GM23338 (cell line): ENCODE measurements at regions not wholly inside any gene's neighbourhood (a gene's known extent, or its start where the extent isn't known, plus 50 kb on each side); places are given as distances from the start of the nearest gene placed in this dataset.

Source experiments
- ATAC-seq: fragments of 200-7000 bp; cut with Tn5 transposase; 3 replicates; pipeline ENCODE4 v1.9.1; 2020
- DNase-seq: peaks from one replicate; pipeline ENCODE4 v3.0.0-alpha.2; 2015; ENCODE audit warnings: low spot score
- H2AFZ ChIP-seq: fragments of 200-600 bp; sonication (generic); 2 replicates; pipeline ENCODE4 v1.8.0; 2016; ENCODE audit warnings: antibody characterized with exemption, mild to moderate bottlenecking, moderate library complexity
- H3F3A ChIP-seq: fragments of 200-600 bp; sonication (generic); replicated peaks from 2 replicates; pipeline ENCODE4 v1.8.0; 2017; ENCODE audit warnings: antibody characterized with exemption, mixed run types, low read depth
- H3K27ac ChIP-seq: fragments of 200-600 bp; sonication (generic); 2 replicates; pipeline ENCODE4 v1.6.1; 2016; ENCODE audit warnings: low read depth
- H3K27me3 ChIP-seq: fragments of 200-600 bp; sonication (generic); 2 replicates; pipeline ENCODE4 v1.8.0; 2016; ENCODE audit warnings: mild to moderate bottlenecking, mixed run types, moderate library complexity; ENCODE audit not compliant: insufficient read depth
- H3K36me3 ChIP-seq: fragments of 200-600 bp; sonication (generic); 2 replicates; pipeline ENCODE4 v1.8.0; 2016; ENCODE audit warnings: mild to moderate bottlenecking; ENCODE audit not compliant: insufficient read depth
- H3K4me1 ChIP-seq: fragments of 200-600 bp; sonication (generic); 2 replicates; pipeline ENCODE4 v1.8.0; 2016; ENCODE audit warnings: mild to moderate bottlenecking, moderate library complexity; ENCODE audit not compliant: insufficient read depth
- H3K4me2 ChIP-seq: fragments of 200-600 bp; sonication (generic); 2 replicates; pipeline ENCODE4 v1.7.1; 2017; ENCODE audit warnings: mixed run types
- H3K4me3 ChIP-seq: fragments of 200-600 bp; sonication (generic); 2 replicates; pipeline ENCODE4 v1.6.1; 2016; ENCODE audit warnings: mixed run types
- H3K79me2 ChIP-seq: fragments of 200-600 bp; sonication (generic); replicated peaks from 2 replicates; pipeline ENCODE4 v1.8.0; 2017; ENCODE audit warnings: mild to moderate bottlenecking; ENCODE audit not compliant: insufficient read depth
- H3K9me2 ChIP-seq: fragments of 200-600 bp; sonication (generic); 2 replicates; pipeline ENCODE4 v1.8.0; 2017; ENCODE audit not compliant: insufficient read depth
- H4K20me1 ChIP-seq: fragments of 200-600 bp; sonication (generic); replicated peaks from 2 replicates; pipeline ENCODE4 v1.8.0; 2017; ENCODE audit warnings: mild to moderate bottlenecking; ENCODE audit not compliant: insufficient read depth
- H3K27ac Mint-ChIP-seq: 2 replicates; pipeline ENCODE4 v1.8.0; 2020; ENCODE audit warnings: inconsistent platforms, mild to moderate bottlenecking, moderate library complexity, mixed read lengths
- H3K27me3 Mint-ChIP-seq: 3 replicates; pipeline ENCODE4 v1.8.0; 2022; ENCODE audit warnings: low read depth, mild to moderate bottlenecking, moderate library complexity, mixed read lengths, inconsistent platforms; ENCODE audit not compliant: insufficient read depth, poor library complexity
- H3K36me3 Mint-ChIP-seq: 3 replicates; pipeline ENCODE4 v1.8.0; 2021; ENCODE audit warnings: low read depth, mild to moderate bottlenecking, inconsistent platforms, moderate library complexity, mixed read lengths
- H3K4me1 Mint-ChIP-seq: 3 replicates; pipeline ENCODE4 v1.8.0; 2020; ENCODE audit warnings: mild to moderate bottlenecking, inconsistent platforms, mixed read lengths
- H3K4me3 Mint-ChIP-seq: 3 replicates; pipeline ENCODE4 v1.8.0; 2021; ENCODE audit warnings: moderate library complexity, mild to moderate bottlenecking, inconsistent platforms, mixed read lengths
- H3K9me3 Mint-ChIP-seq: 3 replicates; pipeline ENCODE4 v1.8.0; 2020; ENCODE audit warnings: moderate library complexity, mild to moderate bottlenecking, inconsistent platforms, mixed read lengths
- CREB1 ChIP-seq: fragments of 250-450 bp; sonication (Bioruptor Pico); IDR thresholded peaks from 2 replicates; pipeline ENCODE4 v1.5.0; 2020; ENCODE audit warnings: low read depth, mild to moderate bottlenecking, moderate library complexity
- CTCF ChIP-seq, 2 experiments: fragments of 200-600 bp in 1 of 2; sonication (generic) in 1 of 2; conservative IDR thresholded peaks; 2 replicates each; pipeline versions ENCODE4 v1.5.1 to v1.6.1; 2016 to 2017; ENCODE audit warnings: antibody characterized with exemption in 2 of 2, low read depth in 2 of 2, mild to moderate bottlenecking in 2 of 2, moderate library complexity in 1 of 2
- EZH2 ChIP-seq: fragments of 200-600 bp; sonication (generic); IDR thresholded peaks from one replicate; pipeline ENCODE4 v1.8.0; 2017; ENCODE audit warnings: antibody characterized with exemption, mild to moderate bottlenecking, low read depth; ENCODE audit not compliant: unreplicated experiment
- EZH2phosphoT487 ChIP-seq: fragments of 200-600 bp; sonication (generic); IDR thresholded peaks from one replicate; pipeline ENCODE4 v1.8.1; 2018; ENCODE audit warnings: antibody characterized with exemption; ENCODE audit not compliant: unreplicated experiment
- JUNB ChIP-seq: IDR thresholded peaks from one replicate; pipeline ENCODE4 v1.6.1; 2016; ENCODE audit warnings: antibody characterized with exemption; ENCODE audit not compliant: unreplicated experiment
- NANOG ChIP-seq: IDR thresholded peaks from 2 replicates; pipeline ENCODE4 v1.6.1; 2016; ENCODE audit warnings: antibody characterized with exemption, borderline replicate concordance
- POLR2AphosphoS5 ChIP-seq: IDR thresholded peaks from 2 replicates; pipeline ENCODE4 v1.6.1; 2016; ENCODE audit warnings: antibody characterized with exemption, low read depth
- REST ChIP-seq: IDR thresholded peaks from one replicate; pipeline ENCODE4 v1.6.1; 2018; ENCODE audit warnings: antibody characterized with exemption; ENCODE audit not compliant: unreplicated experiment
- STAT1 ChIP-seq: IDR thresholded peaks from one replicate; pipeline ENCODE4 v1.6.1; 2016; ENCODE audit warnings: antibody characterized with exemption; ENCODE audit not compliant: unreplicated experiment
- ZNF114 ChIP-seq: fragments of 250-450 bp; sonication (Bioruptor Pico); IDR thresholded peaks from 2 replicates; pipeline ENCODE4 v1.5.0; 2020; ENCODE audit warnings: mild to moderate bottlenecking, moderate library complexity
- ZNF331 ChIP-seq: fragments of 250-450 bp; sonication (Bioruptor Pico); IDR thresholded peaks from 2 replicates; pipeline ENCODE4 v1.5.0; 2020; ENCODE audit warnings: low read depth, mild to moderate bottlenecking, moderate library complexity
- ZNF462 ChIP-seq: fragments of 250-450 bp; sonication (Bioruptor Pico); IDR thresholded peaks from 2 replicates; pipeline ENCODE4 v1.5.0; 2020; ENCODE audit warnings: mild to moderate bottlenecking, moderate library complexity
- TF ChIP-seq, protein P1 (sequence below): IDR thresholded peaks from 2 replicates; pipeline ENCODE4 v1.6.1; 2016; ENCODE audit warnings: antibody characterized with exemption

- Histone ChIP-seq H2AFZ (no peak overlapping the region), H3K4me1 (no peaks in the 10 kb centered on the region), H3K27ac (no peak overlapping the region), H3K4me3 (no peak overlapping the region), H3K27me3 (no peaks in the 10 kb centered on the region), H3K79me2 (no peaks in the 10 kb centered on the region), H3K4me2 (no peak overlapping the region), H3F3A (no peaks in the 10 kb centered on the region), H3K9me2 (peaks cover 10% of the 10 kb centered on the region), H3K36me3 (peaks cover 4% of the 10 kb centered on the region), H4K20me1 (no peaks in the 10 kb centered on the region)
- DNase-seq (no peak), ATAC-seq (no peak)
- Mint-ChIP-seq H3K27ac (no peak overlapping the region), H3K4me3 (no peak overlapping the region), H3K27me3 (no peaks in the 10 kb centered on the region), H3K9me3 (peaks cover 15% of the 10 kb centered on the region), H3K4me1 (peaks cover 3% of the 10 kb centered on the region; the same call in 2 of the 3 replicates), H3K36me3 (peaks cover 4% of the 10 kb centered on the region; the same call in 1 of the 3 replicates)
- TF ChIP-seq JUNB (no peak), REST (no peak), ZNF462 (CRISPR knock-in tag) (no peak), EZH2 (no peak), EZH2phosphoT487 (no peak), ZNF331 (CRISPR knock-in tag) (no peak), STAT1 (no peak), CTCF (conservative IDR thresholded peaks at IDR 0.05; ENCODE audit: low read depth in 2 of 2) (no peak), ZNF114 (no peak), NANOG (no peak), POLR2AphosphoS5 (no peak), CREB1 (CRISPR knock-in tag) (no peak)
- TF ChIP-seq, protein P1, sequence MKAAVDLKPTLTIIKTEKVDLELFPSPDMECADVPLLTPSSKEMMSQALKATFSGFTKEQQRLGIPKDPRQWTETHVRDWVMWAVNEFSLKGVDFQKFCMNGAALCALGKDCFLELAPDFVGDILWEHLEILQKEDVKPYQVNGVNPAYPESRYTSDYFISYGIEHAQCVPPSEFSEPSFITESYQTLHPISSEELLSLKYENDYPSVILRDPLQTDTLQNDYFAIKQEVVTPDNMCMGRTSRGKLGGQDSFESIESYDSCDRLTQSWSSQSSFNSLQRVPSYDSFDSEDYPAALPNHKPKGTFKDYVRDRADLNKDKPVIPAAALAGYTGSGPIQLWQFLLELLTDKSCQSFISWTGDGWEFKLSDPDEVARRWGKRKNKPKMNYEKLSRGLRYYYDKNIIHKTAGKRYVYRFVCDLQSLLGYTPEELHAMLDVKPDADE = no peak
Measured at GRCh38 chr5:38739011-38739704, 106.7 kb upstream of the OSMR start.
